Ureter (tissue), 1 donor: ENCODE measurements at regions not wholly inside any gene's neighbourhood (a gene's known extent, or its start where the extent isn't known, plus 50 kb on each side); places are given as distances from the start of the nearest gene placed in this dataset.

Experiments
- DNase-seq: peaks from one replicate; pipeline ENCODE4 v3.0.0-alpha.2; 2020; ENCODE audit warnings: low spot score
- donor health status: DM: yes; HTN: yes; CAD: no.

DNA sequence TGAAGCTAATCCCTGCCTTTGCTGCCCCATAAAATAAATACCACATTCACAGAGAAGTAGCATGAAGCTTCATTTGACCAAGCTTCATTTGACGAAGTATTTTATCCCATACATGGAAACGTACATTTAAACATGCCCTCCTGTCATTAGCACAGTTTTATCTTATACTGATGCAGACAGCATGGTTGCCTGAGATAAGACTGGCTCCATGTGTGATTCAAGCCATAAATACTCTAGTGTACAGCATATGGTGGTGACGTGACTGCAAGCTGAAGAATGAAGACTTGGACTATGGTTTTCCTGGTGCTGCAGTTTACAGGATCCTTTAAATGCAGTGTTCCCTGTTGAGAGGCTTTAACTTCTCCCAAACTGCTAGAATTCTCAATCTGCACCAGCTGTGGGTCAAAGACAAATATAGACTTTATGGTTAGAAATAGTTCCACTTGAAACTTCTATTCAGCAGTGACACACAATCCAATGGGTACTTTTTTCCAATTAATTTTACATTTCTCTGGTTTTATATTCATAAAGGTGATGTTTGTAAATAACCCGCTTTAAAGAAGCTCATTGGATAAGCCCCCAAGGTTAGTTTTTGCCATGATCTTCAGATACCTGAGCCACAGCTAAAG, 64.9 kb downstream of the CYB561 start:
- no peak for DNase-seq

DNA sequence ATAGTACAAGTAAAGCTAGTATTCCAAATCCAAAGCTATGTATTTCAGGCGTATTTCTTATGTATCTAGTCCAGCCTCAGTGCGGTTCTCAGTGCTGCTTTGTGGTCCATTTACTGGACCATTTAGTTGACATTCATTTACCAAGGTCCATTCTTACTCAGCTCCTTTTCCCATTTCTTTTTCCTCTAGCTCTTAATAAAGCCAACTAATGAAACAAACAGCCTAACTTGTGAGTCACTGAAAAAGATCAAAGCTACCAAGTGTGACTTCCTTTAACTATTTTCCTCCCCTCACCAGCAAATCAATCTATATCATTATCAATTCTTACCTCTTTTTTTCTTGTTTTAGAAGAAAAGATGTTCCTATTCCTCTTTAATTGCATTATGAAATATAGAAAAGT, 64.0 kb downstream of the CYB561 start:
- no peak for DNase-seq
